Hepatocyte (in vitro differentiated cells): ENCODE measurements at regions not wholly inside any gene's neighbourhood (a gene's known extent, or its start where the extent isn't known, plus 50 kb on each side); places are given as distances from the start of the nearest gene placed in this dataset.

Source experiments
- EZH2 ChIP-seq: fragments of 200-600 bp; sonication (generic); IDR thresholded peaks from 2 replicates; pipeline ENCODE4 v1.6.1; 2016; ENCODE audit warnings: antibody characterized with exemption, mild to moderate bottlenecking, borderline replicate concordance
- TF ChIP-seq, protein P1 (sequence below): fragments of 200-600 bp; sonication (generic); IDR thresholded peaks from 2 replicates; pipeline ENCODE4 v1.5.1; 2016; ENCODE audit warnings: antibody characterized with exemption, mild to moderate bottlenecking; ENCODE audit not compliant: poor library complexity

DNA sequence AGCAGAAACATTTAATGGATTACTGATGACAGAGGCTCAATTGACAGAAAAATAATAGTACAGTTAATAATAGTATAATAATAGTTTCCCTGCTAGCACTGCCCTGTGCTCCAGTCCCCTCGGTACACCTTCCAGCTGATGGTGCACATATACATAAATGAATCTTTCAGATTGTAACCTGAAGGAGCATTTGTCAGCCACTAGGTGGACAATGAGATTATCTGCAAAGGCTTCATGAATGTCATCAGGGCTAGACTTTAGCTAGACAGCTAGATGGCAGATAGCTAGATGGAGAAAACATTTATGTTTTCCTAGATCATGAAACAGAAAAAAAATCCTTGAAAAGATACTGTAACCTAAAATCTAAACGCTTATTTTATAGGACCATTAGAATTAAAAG is 304.4 kb upstream of the SMC2 start:
- TF ChIP-seq, protein P1, sequence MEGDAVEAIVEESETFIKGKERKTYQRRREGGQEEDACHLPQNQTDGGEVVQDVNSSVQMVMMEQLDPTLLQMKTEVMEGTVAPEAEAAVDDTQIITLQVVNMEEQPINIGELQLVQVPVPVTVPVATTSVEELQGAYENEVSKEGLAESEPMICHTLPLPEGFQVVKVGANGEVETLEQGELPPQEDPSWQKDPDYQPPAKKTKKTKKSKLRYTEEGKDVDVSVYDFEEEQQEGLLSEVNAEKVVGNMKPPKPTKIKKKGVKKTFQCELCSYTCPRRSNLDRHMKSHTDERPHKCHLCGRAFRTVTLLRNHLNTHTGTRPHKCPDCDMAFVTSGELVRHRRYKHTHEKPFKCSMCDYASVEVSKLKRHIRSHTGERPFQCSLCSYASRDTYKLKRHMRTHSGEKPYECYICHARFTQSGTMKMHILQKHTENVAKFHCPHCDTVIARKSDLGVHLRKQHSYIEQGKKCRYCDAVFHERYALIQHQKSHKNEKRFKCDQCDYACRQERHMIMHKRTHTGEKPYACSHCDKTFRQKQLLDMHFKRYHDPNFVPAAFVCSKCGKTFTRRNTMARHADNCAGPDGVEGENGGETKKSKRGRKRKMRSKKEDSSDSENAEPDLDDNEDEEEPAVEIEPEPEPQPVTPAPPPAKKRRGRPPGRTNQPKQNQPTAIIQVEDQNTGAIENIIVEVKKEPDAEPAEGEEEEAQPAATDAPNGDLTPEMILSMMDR, result peak; percentile 33
- TF ChIP-seq EZH2, result no peak
